Stimulated activated CD4-positive, alpha-beta T cell treated with anti-CD3 and anti-CD28 coated beads, TNF-alpha, amount 100 ng/mL, for 48 hours (primary cell): ENCODE measurements at regions not wholly inside any gene's neighbourhood (a gene's known extent, or its start where the extent isn't known, plus 50 kb on each side); places are given as distances from the start of the nearest gene placed in this dataset.

Experiments
- DNase-seq, 3 donors: peaks; one replicate each; pipeline ENCODE4 v3.0.0-alpha.2; 2020; ENCODE audit warnings: low read depth in 3 of 3

GRCh38 chr5:8634219-8634618 lies 765.3 kb downstream of the MTRR start:
- DNase-seq, result no peak

- DNase-seq, result no peak
Observed at GRCh38 chr5:8641786-8642505, 773.0 kb downstream of the MTRR start.

- DNase-seq, result no peak
Observed at GRCh38 chr5:8644377-8644776, 775.4 kb downstream of the MTRR start.

GRCh38 chr5:8647111-8647510 lies 778.2 kb downstream of the MTRR start:
- DNase-seq, result no peak

- no peak for DNase-seq
Observed at GRCh38 chr5:8650186-8650585, 781.2 kb downstream of the MTRR start.

GRCh38 chr5:8660133-8660893 lies 791.4 kb downstream of the MTRR start:
- DNase-seq, result no peak

- DNase-seq, result no peak
Observed at GRCh38 chr5:8663374-8663773, 794.4 kb downstream of the MTRR start.

GRCh38 chr5:8675182-8675581 lies 806.2 kb downstream of the MTRR start:
- DNase-seq, result no peak

- no peak for DNase-seq
Observed at GRCh38 chr5:8676695-8677094, 807.7 kb downstream of the MTRR start.

- no peak for DNase-seq
Observed at GRCh38 chr5:8682381-8682780, 813.4 kb downstream of the MTRR start.

- DNase-seq, result no peak
Observed at GRCh38 chr5:8683496-8683895, 814.5 kb downstream of the MTRR start.

- DNase-seq, result no peak
Observed at GRCh38 chr5:8685704-8686103, 816.8 kb downstream of the MTRR start.

GRCh38 chr5:8686707-8687106 lies 817.8 kb downstream of the MTRR start:
- no peak for DNase-seq

GRCh38 chr5:8689773-8690172 lies 820.8 kb downstream of the MTRR start:
- DNase-seq, result no peak

- no peak for DNase-seq
Observed at GRCh38 chr5:8691221-8691620, 822.3 kb downstream of the MTRR start.

- no peak for DNase-seq
Observed at GRCh38 chr5:8693341-8693844, 824.4 kb downstream of the MTRR start.

- DNase-seq, result no peak
Observed at GRCh38 chr5:8694545-8694944, 825.6 kb downstream of the MTRR start.

- DNase-seq, result no peak
Observed at GRCh38 chr5:8695902-8696845, 827.2 kb downstream of the MTRR start.

- no peak for DNase-seq
Observed at GRCh38 chr5:8700222-8700621, 831.3 kb downstream of the MTRR start.

- no peak for DNase-seq
Observed at GRCh38 chr5:8700671-8701070, 831.7 kb downstream of the MTRR start.

GRCh38 chr5:8701251-8701650 lies 832.3 kb downstream of the MTRR start:
- DNase-seq, result no peak

- DNase-seq, result no peak
Observed at GRCh38 chr5:8710426-8710930, 835.4 kb downstream of the SEMA5A start.
